ENCODE measurements at regions not wholly inside any gene's neighbourhood (a gene's known extent, or its start where the extent isn't known, plus 50 kb on each side); places are given as distances from the start of the nearest gene placed in this dataset.

GRCh38 chr6:72524011-72524645 lies 97.7 kb upstream of the KCNQ5 start:
- intact Hi-C loops (cut with micrococcal nuclease; ENCODE audit: unreplicated experiment): loop anchor here (2.0 to 5.0 kb wide), 2 partner anchors 607 to 658 kb away; no protein-coding TSS in a partner anchor
- Histone ChIP-seq H3K27me3 (replicated peaks in 1 of 2; ENCODE audit: control insufficient read depth in 2 of 2, insufficient read depth in 2 of 2, low read length in 1 of 2) (no peaks in the 10 kb centered on the region; a peak in 1 of 4 replicates), H3K9ac (ENCODE audit: control insufficient read depth, insufficient read depth, low read length) (no peak overlapping the region), H3K9me3 (replicated peaks; ENCODE audit: control insufficient read depth, insufficient read depth, low read length) (no peaks in the 10 kb centered on the region), H4K20me1 (ENCODE audit: control insufficient read depth, insufficient read depth) (no peaks in the 10 kb centered on the region), H3K4me1 (ENCODE audit: control insufficient read depth, insufficient read depth, low read length) (no peaks in the 10 kb centered on the region), H3K36me3 (ENCODE audit: control insufficient read depth in 2 of 2, insufficient read depth in 2 of 2, low read length in 1 of 2) (no peaks in the 10 kb centered on the region), H2AFZ (ENCODE audit: control insufficient read depth, low read depth, low read length) (no peak overlapping the region), H3K4me3 (no peak overlapping the region), H3K4me2 (ENCODE audit: control insufficient read depth, insufficient read depth) (no peak overlapping the region), H3K27ac (ENCODE audit: control insufficient read depth, insufficient read depth) (no peak overlapping the region), H3K79me2 (ENCODE audit: control insufficient read depth, insufficient read depth, low read length) (no peaks in the 10 kb centered on the region)
- in situ Hi-C loops (cut with MboI): no loop called here
- 2% methylated on average over 6 of the region's 6 CpGs for WGBS (ENCODE audit: insufficient coverage, insufficient replicate concordance, low lambda C conversion rate, missing lambda C conversion rate)
- no TSS peak for BruUV-seq (replicated peaks)
- ATAC-seq: peak; percentile 81
- ChIA-PET CTCF (interaction anchor here (0.9 to 3.1 kb wide), 5 partner anchors 56 to 653 kb away, joined by 3 to 13 read pairs (median 11); no protein-coding TSS in a partner anchor), POLR2A (no interaction called here), RAD21 (ENCODE audit: unreplicated experiment) (interaction anchor here (1.5 kb wide), 1 partner anchor 56 kb away, joined by 3 read pairs; no protein-coding TSS in a partner anchor), SMC1A (ENCODE audit: uncharacterized antibody, unreplicated experiment) (interaction anchor here (0.9 to 2.0 kb wide), 4 partner anchors 10 to 609 kb away, joined by 3 to 7 read pairs (median 3); no protein-coding TSS in a partner anchor)
- no peak for DNase-seq (ENCODE audit: low read depth, low spot score)
- FAIRE-seq: no peak
- TF ChIP-seq MEF2B (IDR thresholded peaks at IDR 0.05; ENCODE audit: partially characterized antibody, poor library complexity, severe bottlenecking): peak; percentile 81
- TF ChIP-seq, protein P1, sequence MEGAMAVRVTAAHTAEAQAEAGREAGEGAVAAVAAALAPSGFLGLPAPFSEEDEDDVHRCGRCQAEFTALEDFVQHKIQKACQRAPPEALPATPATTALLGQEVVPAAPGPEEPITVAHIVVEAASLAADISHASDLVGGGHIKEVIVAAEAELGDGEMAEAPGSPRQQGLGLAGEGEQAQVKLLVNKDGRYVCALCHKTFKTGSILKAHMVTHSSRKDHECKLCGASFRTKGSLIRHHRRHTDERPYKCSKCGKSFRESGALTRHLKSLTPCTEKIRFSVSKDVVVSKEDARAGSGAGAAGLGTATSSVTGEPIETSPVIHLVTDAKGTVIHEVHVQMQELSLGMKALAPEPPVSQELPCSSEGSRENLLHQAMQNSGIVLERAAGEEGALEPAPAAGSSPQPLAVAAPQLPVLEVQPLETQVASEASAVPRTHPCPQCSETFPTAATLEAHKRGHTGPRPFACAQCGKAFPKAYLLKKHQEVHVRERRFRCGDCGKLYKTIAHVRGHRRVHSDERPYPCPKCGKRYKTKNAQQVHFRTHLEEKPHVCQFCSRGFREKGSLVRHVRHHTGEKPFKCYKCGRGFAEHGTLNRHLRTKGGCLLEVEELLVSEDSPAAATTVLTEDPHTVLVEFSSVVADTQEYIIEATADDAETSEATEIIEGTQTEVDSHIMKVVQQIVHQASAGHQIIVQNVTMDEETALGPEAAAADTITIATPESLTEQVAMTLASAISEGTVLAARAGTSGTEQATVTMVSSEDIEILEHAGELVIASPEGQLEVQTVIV (IDR thresholded peaks at IDR 0.05; ENCODE audit: borderline replicate concordance, partially characterized antibody): no peak
